Superior temporal gyrus (tissue), 1 donor: ENCODE measurements at regions not wholly inside any gene's neighbourhood (a gene's known extent, or its start where the extent isn't known, plus 50 kb on each side); places are given as distances from the start of the nearest gene placed in this dataset.

ENCODE experiments used
- DNase-seq: peaks from one replicate; pipeline ENCODE4 v3.0.0-alpha.2; 2016; ENCODE audit errors: extremely low spot score

GRCh38 chr3:177932750-177933660, 603.2 kb upstream of the KCNMB2 start:
- no peak for DNase-seq

DNA sequence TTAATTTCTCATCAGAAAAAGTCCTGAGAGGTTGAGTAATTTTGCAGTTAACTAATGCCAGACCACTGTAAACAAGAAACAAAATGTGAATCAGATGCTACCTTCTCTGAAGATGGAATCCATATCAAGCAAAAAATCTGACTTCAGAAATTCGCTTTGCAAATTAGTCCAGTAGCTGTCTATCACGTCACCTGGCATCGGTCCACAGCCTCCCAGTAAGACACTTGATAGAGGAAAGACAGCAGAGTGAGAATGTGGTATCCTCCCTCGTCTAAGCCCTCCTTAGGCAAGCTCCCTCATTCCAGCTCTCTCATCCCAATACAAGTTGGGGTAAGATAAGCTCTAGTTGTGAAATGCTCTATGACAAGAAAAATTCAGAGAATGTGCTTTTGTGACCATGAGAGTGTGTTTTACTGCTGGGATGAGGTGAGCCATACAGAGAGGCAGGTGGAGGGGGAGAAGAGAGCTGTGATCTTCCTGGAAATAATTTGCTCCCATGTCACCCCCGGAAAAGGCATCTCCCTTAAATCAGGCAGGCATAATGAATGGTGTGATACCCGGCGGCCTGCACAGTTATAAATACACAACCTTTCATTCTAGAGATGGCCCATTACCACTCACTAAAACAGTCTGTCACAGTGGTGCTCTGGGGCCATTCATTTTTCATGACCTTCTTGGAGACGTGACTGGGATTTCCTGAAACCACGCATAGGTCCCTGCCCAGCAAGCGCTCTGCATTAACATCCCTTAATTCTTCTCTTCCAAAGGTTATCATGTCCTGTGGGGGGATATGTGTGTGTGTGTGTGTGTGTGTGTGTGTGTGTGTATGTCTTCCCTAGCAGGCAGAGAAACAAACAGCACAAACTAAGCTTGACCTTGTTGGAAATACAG, 602.0 kb upstream of the KCNMB2 start:
- DNase-seq: no peak

DNA sequence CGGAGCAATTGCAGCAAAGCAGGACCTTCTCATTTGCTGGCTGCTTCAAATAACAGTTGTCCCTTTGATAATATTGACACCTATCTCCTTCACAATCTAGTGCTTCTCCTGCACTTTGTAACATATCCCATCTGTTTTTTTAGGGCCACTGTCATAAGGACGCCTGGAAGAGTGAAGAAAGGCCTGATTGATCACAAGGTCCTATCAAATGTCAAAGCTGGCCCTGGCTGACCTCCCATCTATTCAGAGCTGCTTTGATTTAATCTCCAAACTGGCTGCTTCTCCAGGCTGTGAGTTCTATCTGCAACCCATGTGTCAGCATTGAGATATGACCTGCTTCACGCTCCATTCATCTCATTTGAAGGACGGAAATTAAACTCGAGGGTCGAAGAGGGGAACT, 601.2 kb upstream of the KCNMB2 start:
- no peak for DNase-seq

- DNase-seq: no peak
These were observed 599.5 kb upstream of the KCNMB2 start for GRCh38 chr3:177936721-177937120.

- no peak for DNase-seq
These were observed 593.3 kb upstream of the KCNMB2 start for GRCh38 chr3:177942911-177943310.

DNA sequence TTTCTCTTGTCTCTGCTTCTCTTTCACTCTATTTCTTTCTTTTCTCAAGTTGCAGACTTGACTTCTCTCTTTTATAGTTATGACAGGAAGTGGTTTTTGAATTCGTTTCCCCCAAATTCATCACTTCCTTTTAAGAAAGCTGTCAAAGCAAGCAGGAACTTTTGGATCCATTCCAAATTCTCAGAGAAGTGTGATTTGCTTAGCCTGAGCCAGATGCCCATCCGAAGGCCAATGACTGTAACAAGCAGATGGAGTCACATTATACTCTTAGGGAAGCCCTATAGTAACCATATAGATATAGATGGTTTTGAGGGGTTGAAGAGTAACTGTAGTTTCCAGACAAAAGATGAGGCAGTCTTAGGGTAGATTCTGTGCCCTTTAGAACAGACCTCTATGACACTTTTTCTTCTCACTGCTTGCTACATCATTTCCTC, 592.0 kb upstream of the KCNMB2 start:
- DNase-seq: no peak

DNA sequence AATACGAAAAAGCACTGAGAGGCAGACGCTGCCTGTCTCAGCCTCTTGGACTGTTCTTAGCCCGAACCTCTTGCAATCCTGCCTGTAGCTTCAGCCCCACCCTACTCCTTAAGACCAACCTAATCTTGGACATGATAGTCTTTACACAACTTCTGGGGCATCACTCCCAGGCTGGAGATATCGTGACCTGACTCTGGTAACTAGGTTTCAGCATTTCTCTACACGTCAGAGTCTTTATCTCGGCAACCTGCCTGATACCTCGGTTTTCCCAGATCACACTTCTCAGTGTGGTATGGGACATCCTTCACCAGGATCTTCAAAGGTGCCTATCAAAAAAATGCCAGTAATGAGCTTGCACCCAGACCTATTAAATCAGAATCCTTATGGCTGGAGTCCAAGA, 590.2 kb upstream of the KCNMB2 start:
- DNase-seq: no peak

GRCh38 chr3:177946497-177946896, 589.7 kb upstream of the KCNMB2 start:
- DNase-seq: no peak

DNA sequence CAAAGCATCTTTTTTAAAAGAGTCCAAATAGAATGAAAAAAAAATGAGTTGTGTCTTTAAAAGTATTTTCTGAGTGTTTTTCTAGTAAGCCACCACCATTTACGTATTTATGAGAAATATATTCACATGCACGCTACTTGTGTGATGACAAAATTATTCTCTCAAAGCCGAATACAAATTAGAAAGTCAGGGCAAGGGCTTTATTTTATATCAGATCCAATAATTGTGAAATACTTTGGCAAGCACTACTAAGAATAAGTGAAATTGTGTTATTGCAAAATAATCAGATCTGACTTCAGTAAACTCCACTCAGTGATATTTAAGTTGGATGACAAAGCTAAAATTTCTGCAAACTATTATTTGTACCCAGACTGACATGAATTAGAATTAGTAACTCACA, 589.3 kb upstream of the KCNMB2 start:
- no peak for DNase-seq

DNA sequence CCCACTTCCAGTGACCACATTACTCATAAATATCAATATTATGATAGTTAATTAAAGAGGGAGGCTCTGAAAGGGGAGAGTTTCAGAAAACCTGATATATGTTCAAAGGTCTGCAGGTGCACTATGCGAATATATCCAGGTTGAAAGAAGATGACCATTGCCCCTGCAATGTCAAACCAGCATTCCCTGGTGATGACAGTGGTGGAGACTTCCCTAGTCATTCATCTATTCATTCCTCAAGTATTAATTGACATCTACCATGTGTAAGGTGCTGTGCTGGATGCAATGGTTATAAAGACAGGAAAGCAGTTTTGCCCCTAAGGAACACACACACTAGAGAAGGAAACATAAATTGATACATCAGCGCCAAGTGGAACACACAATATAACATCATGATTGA, 588.3 kb upstream of the KCNMB2 start:
- no peak for DNase-seq

DNA sequence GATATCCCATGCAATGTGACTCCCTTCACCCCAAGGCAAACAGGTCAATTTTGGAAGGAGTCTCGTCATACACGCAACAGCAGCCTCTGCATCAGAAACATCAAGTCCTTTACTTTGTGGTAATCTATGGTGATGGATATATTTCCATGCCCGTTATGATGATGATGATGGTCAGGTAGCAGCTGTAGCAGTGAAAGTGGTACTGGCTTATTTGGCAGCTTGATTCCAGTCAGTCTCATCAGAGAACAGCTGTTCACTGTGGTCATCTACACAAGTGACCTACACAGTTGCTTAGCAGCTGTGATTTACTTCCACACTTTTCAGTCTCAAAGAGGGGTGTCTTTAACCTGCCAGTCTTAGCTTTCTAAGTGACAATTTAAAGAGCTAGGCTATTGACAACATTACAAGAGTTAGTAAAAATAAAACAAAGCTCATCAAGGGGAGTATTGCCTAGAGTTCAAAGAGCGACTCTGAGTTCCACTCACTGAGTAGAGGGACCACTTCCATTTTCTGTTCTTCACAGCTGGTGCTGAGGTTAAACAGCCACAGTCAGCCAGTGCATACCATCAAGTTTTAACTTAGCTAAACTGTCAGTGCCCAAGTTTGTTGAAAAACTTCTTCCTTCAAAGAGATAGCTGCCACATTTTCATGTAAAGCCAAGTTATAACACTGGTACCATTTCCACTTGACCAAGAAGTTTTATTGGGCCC, 587.4 kb upstream of the KCNMB2 start:
- DNase-seq: no peak

GRCh38 chr3:177959188-177959587, 577.0 kb upstream of the KCNMB2 start:
- no peak for DNase-seq

- DNase-seq: no peak
These were observed 576.2 kb upstream of the KCNMB2 start for GRCh38 chr3:177960014-177960413.

GRCh38 chr3:177960722-177961121, 575.5 kb upstream of the KCNMB2 start:
- no peak for DNase-seq

DNA sequence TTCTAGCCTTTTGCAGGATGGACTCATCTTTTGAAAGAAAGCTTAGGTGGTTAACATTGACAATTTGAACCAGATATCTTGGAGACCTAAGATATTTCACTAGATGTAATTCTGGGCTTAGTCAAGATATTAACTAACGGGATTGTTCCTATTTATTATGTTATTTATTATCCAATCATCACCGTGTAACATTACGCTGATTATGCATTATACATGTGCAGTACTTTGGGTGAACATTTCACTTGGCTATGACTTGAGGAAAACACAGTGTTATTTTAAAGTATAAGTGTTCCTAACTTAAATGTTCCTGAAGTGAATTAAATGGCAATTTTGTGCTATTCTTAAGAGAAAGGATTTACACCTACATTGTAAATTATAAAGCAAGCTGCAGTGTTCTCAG, 574.5 kb upstream of the KCNMB2 start:
- no peak for DNase-seq

DNA sequence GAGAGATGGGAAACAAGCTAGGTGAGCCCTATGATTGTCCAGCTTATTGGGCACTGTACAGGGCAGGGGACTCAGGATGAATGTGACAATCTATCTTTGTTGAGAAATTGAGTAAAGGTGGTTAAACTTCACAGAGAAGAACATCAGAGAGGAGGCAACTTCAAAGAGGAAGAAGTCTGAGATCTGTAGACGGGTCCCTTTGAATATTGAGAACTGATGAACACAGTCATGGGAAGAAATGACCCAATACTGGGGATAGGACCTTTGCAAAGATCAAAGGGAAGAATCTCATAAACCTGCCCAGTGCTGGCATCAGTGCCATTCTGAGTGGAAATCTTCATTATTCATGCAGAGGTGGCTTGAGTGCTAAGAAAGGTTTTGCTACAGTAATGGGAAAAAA, 569.7 kb upstream of the KCNMB2 start:
- no peak for DNase-seq

DNA sequence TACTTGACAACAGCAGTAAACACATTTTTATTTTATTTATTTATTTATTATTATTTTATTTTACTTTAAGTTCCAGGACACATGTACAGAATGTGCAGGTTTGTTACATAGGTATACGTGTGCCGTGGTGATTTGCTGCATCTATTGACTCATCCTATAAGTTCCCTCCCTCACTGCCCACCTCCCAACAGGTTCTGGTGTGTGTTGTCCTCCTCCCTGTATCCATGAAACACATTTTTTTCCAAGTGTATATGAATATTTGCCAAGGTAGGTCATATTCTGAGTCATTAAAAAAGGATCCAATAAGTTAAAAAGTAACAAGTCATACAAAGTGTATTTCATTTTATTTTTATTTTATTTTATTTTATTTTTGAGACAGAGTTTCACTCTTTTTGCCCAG, 567.3 kb upstream of the KCNMB2 start:
- DNase-seq: no peak

GRCh38 chr3:177973241-177973840, 562.9 kb upstream of the KCNMB2 start:
- no peak for DNase-seq

GRCh38 chr3:177976241-177976640, 560.0 kb upstream of the KCNMB2 start:
- DNase-seq: no peak

- DNase-seq: no peak
These were observed 559.4 kb upstream of the KCNMB2 start for GRCh38 chr3:177976866-177977265.

DNA sequence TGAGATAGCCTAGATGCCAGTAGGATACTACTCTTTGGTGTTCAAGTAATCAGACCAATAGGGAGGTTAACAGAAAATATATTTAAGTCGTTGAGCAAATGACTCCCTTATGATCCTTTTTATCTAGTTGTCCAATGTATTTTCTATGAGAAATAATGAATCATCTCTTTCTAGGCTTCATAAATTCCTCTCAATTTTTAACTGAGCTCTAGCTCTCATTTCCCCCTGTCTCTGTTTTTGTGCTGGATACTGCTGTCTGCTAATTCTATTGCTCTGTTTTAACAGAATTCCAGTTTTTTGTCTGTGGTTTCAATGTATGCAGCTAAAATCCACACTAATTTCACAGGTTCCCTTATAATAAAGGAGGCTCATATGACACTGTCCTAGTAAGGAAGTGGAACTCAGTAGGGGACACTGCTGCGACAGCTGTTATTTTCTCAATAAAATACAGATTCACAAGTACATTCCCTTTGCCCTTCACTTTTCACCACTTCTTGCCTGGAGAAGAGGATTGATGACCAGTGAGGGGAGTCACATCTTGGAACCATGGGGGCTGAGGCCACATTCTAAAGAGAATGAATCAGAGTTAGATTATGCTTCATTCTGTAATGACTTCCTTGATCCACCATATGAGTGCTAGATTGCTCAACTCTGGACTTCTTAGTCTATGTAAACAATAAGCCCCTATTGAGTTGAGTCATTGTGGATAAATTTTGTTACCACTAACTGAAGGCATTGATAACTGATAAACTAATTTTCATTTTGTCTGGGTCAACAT, 558.7 kb upstream of the KCNMB2 start:
- no peak for DNase-seq
